H1 (cell line): ENCODE measurements at regions not wholly inside any gene's neighbourhood (a gene's known extent, or its start where the extent isn't known, plus 50 kb on each side); places are given as distances from the start of the nearest gene placed in this dataset.

Source experiments
- BCL11A ChIP-seq, 2 experiments: IDR thresholded peaks; one replicate each; pipeline ENCODE4 v1.6.1; 2011; ENCODE audit warnings: low read depth in 2 of 2, low read length in 2 of 2, mild to moderate bottlenecking in 2 of 2
- CHD2 ChIP-seq: IDR thresholded peaks from 2 replicates; pipeline ENCODE4 v1.6.1; 2012; ENCODE audit warnings: low read length, improper control_type of control experiment
- MAFK ChIP-seq: IDR thresholded peaks from 2 replicates; pipeline ENCODE4 v1.6.1; 2012; ENCODE audit warnings: low read depth, mild to moderate bottlenecking, improper control_type of control experiment, low read length
- RBBP5 ChIP-seq: IDR thresholded peaks from 2 replicates; pipeline ENCODE4 v1.7.1; 2012; ENCODE audit warnings: low read depth, mild to moderate bottlenecking, inconsistent platforms, low read length, moderate library complexity, borderline replicate concordance
- TBP ChIP-seq: IDR thresholded peaks from 2 replicates; pipeline ENCODE4 v1.6.1; 2011; ENCODE audit warnings: low read depth, low read length, improper control_type of control experiment

DNA sequence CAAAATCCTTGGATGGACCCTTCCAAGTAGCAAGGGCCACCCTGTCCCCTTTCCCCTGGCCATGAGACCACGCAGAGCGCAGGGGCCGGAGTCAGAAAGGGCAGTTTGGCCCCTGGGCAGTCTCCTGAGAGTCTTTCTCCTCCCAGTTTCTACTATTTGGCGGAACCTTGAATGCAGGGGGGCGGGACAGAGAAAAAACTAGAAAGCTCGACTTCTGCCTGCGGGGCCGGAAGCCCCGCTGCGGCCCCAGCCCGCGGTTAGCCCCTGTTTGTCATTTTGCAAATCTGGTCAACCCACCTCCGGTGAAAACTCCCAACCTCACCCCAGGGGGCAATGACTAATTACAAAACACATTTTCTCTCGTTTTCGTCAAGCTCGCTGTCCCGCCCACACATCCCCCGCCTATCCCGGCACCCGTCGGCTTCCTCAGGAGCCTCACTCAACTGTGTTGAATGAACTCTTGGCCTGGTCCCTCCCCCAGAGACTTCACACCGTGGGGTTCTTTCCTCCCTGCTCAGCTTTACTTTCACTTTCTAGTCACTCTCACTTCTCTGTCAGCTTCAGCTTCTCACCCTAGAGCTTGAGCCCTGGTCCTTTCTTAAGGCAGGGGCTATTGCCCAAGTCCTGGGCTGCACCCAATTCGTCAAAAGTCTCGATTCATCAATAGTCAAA, 66.7 kb downstream of the IRF2BPL start (continued):
- TF ChIP-seq TBP (peak; percentile 56; the same call in 1 of the 2 replicates), MAFK (peak; percentile 45; the same call in 1 of the 2 replicates), BCL11A (IDR thresholded peaks at IDR 0.05; ENCODE audit: low read depth in 2 of 2, low read length in 2 of 2) (no peak), RBBP5 (peak; percentile 80), CHD2 (peak; percentile 25; the same call in 1 of the 2 replicates)
